HG03354 (cell line): ENCODE measurements at regions not wholly inside any gene's neighbourhood (a gene's known extent, or its start where the extent isn't known, plus 50 kb on each side); places are given as distances from the start of the nearest gene placed in this dataset.
"Not testable (repeated sequence)": the region's sequence is repeated elsewhere in the genome, so short reads cannot be mapped to it uniquely, and the experiment has no call there.

Experiments
- ATAC-seq: cut with Tn5 transposase; IDR thresholded peaks from one replicate; pipeline ENCODE4 v1.9.1; 2021; ENCODE audit warnings: mild to moderate bottlenecking; ENCODE audit not compliant: unreplicated experiment, poor library complexity, severe bottlenecking

DNA sequence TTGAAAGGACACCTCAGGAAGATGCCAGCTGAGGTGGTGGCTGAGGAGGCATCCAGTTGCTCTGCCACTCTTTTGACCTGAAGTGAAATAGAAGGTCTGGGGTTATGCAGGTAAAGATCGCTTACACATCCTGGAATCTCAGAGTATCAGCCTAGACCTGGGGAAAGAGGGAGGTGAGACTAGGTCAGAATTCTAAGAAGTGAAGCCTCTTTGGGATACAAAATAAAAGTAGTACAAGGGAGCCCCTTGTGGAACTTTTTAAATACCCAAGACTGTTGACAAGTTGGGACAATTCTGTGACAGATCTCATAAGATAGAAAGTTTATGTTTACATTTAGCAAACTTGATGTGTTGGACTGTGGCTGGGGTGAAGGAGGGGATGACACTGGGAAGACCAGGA, 263.1 kb downstream of the SPRY1 start:
- peak; percentile 71 for ATAC-seq

- no peak for ATAC-seq
These were observed 264.6 kb downstream of the SPRY1 start for GRCh38 chr4:123661080-123661737.

GRCh38 chr4:123662827-123663226, 266.2 kb downstream of the SPRY1 start:
- ATAC-seq, result no peak

DNA sequence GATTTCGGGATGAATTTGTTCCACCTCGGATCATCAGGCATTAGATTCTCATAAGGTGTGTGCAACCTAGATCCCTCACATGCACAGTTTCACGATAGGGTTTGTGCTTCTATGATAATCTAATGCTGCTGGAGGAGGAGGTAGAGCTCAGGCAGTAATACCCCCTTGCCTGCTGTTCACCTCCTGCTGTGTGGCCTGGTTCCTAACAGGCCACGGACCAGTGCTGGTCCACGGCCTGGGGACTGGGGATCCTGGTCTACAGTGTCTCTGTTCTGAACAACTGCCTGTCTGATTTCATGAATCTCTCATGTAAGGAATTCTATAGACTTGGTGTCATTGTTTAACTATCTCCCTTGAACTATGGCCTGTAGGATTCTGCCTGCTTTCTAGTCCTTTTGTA, 269.9 kb downstream of the SPRY1 start:
- no peak for ATAC-seq

- ATAC-seq, result no peak
These were observed 270.9 kb downstream of the SPRY1 start for GRCh38 chr4:123667496-123667895.

GRCh38 chr4:123667991-123668390, 271.4 kb downstream of the SPRY1 start:
- no peak for ATAC-seq

- peak; percentile 96 for ATAC-seq
These were observed 275.2 kb downstream of the SPRY1 start for GRCh38 chr4:123671636-123672404.

DNA sequence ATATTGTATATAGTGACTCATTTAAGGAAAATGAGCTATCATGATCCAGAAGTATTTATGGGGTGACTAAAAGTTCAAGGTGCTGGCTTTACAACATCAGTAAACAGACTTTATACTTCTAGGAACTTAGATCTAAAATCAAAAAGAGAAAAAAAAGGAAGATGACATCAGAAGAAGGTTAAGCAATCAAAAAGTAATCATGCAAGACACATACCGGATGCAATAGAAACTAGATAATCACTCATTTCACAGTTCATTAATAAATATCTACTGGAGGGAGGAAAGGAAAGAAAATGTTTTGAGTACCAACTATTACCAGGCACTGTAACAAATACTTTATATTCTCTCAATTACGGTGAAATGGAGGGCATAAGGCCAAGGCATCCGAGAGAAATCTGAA, 276.4 kb downstream of the SPRY1 start:
- peak; percentile 54 for ATAC-seq

DNA sequence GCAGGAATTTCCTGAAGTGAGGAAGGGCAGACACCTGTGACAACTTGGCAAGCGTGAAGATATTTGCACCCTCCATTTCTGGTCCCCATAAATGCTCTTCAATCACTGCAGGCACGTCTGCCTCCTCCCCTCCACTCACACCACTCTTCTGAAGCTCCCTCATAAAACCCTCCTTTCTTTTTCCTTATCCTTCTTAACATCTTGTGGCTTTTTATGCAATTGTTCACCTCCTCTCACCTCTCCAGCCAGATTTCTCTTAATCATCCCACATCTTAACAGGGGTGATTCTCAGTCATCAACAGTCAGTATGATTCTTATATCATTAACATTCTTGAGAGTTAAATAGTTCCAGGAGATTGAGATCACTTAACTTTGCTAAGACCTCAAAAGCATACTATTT, 277.4 kb downstream of the SPRY1 start:
- no peak for ATAC-seq

DNA sequence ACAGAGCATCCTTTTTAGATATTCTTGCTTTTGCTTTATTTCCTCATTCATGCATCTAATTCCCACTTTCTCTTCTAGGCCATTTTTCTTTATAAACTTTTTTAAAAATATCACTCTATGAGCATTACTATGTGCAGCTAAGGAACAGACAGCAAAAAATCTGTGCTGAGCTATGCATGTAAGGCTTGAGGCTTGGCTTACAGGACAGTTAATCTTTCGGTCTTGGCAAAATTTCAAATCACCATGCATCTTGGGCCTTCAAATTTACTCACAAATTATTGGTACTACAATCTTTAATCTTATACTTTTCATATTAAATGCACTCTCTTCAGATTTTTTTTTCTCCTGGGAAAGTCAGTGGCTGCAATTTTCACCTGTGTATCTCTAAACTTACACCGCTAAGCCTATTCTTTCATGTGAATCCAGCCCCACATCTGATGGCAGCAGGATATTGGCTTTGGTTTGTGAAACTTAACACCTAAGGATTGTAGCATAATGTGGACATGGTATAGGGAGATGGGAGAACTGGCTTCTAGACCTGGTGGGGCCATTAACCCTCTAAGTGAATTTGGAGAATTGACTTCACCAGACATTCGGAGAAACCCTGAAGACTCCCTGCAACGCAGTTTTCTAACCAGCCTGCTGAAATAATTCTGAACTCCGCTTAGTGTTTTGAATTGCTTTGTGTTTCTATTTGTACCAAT, 278.3 kb downstream of the SPRY1 start:
- ATAC-seq, result no peak

DNA sequence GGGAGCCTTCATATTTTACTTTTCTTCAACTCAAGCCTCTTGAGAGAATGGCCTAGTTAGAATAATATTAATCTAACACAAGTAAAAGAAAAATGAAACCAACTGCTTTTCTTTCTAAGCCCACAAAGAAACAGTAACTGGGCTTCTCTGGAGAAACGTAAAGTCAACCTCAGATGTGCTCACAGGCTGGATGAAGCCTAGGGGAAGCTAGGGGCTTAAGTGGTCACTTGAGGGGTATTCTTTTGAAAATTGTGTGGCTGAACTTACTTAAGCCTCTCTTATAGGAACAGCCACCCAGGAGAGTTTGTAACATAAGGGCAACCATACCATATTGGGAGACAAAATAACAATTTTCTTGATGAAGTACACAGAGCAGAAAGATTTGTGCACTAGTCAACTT, 279.0 kb downstream of the SPRY1 start:
- no peak for ATAC-seq

DNA sequence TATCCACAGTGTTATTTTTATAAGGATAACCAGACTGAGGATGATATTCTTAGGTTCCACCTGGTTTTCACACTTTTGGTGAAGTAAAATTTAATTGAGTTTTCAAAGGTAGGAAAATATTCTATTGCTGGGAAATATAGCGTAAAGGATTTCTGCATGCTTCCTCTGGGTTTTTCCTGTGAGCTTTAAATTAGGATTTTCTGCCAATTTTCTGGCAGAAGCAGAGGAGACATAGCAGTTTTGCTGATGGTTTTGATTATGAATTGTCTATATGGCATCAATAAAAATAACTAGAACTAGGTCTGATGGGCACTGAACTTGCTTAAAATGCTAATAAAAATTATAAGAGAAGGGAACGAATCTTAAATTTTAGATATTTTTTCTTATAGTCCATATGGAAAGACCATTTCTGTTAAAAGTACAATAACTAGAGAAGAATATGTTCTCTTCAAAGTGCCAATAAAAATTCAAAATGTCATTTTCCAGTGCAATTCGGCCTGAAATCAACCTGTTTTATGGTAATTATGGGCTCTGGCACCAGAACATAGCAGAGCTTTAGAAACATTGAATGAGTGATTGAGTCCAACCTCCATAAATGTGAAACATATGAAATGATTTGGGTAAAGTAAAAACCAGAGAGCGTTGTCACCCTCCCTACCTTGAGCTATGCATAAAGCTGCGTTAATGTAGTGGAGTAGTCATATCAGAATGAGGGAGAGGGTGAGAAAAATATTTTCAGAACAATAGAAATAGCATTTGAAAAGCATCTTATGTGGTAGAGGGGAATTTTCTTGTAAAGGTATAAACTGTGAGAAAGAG, 279.7 kb downstream of the SPRY1 start:
- ATAC-seq, result no peak

DNA sequence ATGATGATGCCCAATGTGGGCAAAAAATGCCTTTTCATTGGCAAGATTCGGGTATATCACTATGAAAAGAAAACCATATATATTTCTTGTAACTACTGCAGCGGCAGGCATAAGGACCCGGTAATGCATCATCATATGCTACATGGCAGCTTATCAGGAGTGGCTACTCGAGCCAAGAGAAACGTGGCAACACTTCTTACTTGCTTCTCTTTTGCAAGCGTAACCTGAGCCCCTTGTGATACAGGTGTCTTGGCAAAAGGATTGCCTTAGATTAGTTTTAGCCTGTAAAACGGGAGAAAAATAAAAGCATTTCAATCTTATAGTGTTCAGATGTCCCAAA, 280.3 kb downstream of the SPRY1 start:
- no peak for ATAC-seq

GRCh38 chr4:123682931-123683330, 286.3 kb downstream of the SPRY1 start:
- ATAC-seq, result no peak

GRCh38 chr4:123684937-123685336, 288.3 kb downstream of the SPRY1 start:
- ATAC-seq, result not testable (repeated sequence)

- ATAC-seq, result not testable (repeated sequence)
These were observed 298.9 kb downstream of the SPRY1 start for GRCh38 chr4:123695531-123695930.

- ATAC-seq, result no peak
These were observed 300.1 kb downstream of the SPRY1 start for GRCh38 chr4:123696687-123697086.

- no peak for ATAC-seq
These were observed 302.0 kb downstream of the SPRY1 start for GRCh38 chr4:123698556-123698955.

- ATAC-seq, result no peak
These were observed 303.5 kb downstream of the SPRY1 start for GRCh38 chr4:123699880-123700771.
